Caco-2 (cell line): ENCODE measurements at regions not wholly inside any gene's neighbourhood (a gene's known extent, or its start where the extent isn't known, plus 50 kb on each side); places are given as distances from the start of the nearest gene placed in this dataset.

Experiments used
- BruUV-seq: library from RNA; stranded (reverse); fragments of 400-500 nt; replicated peaks from 2 replicates; lab custom pipeline; 2021; lab: Mats Ljungman, UMichigan
- CTCF ChIA-PET: fragments of 300-600 bp; sonication (Branson Sonifier 250); formaldehyde crosslinking; loops from one replicate; lab custom pipeline; 2022; ENCODE audit warnings: antibody characterized with exemption; lab: Charles Lee
- POLR2A ChIA-PET: fragments of 300-600 bp; sonication (Branson Sonifier 250); formaldehyde crosslinking; loops from one replicate; lab custom pipeline; 2022; ENCODE audit warnings: antibody characterized with exemption; lab: Charles Lee
- DNase-seq, 2 experiments: peaks; one replicate each; pipeline versions ENCODE4 v3.0.0 to v3.0.0-alpha.2; 2020 to 2022
- H3K27me3 ChIP-seq: replicated peaks from 2 replicates; pipeline ENCODE4 v1.6.0; 2011; ENCODE audit warnings: low read length; ENCODE audit not compliant: control insufficient read depth, insufficient read depth
- H3K36me3 ChIP-seq: 2 replicates; pipeline ENCODE4 v1.5.1; 2011; ENCODE audit warnings: low read length; ENCODE audit not compliant: control insufficient read depth, insufficient read depth
- H3K4me1 ChIP-seq: fragments of 250-450 bp; sonication (Bioruptor Pico); 2 replicates; pipeline ENCODE4 v1.5.1; 2020; ENCODE audit warnings: mild to moderate bottlenecking
- H3K4me3 ChIP-seq: 2 replicates; pipeline ENCODE4 v1.5.1; 2011; ENCODE audit warnings: low read depth, mild to moderate bottlenecking, control low read depth, low read length
- H3K9me3 ChIP-seq: fragments of 250-450 bp; sonication (Bioruptor Pico); 2 replicates; pipeline ENCODE4 v1.5.1; 2020; ENCODE audit warnings: mild to moderate bottlenecking, moderate library complexity
- H3K27ac Mint-ChIP-seq: one replicate; pipeline ENCODE4 v1.8.0; 2022; ENCODE audit warnings: mixed read lengths; ENCODE audit not compliant: unreplicated experiment
- H3K27me3 Mint-ChIP-seq: one replicate; pipeline ENCODE4 v1.8.0; 2022; ENCODE audit warnings: mixed read lengths; ENCODE audit not compliant: insufficient read depth, unreplicated experiment
- H3K36me3 Mint-ChIP-seq: one replicate; pipeline ENCODE4 v1.8.0; 2022; ENCODE audit warnings: mild to moderate bottlenecking, mixed read lengths; ENCODE audit not compliant: insufficient read depth, unreplicated experiment
- H3K4me1 Mint-ChIP-seq: one replicate; pipeline ENCODE4 v1.8.0; 2022; ENCODE audit warnings: low read depth, mixed read lengths; ENCODE audit not compliant: unreplicated experiment
- H3K4me3 Mint-ChIP-seq: one replicate; pipeline ENCODE4 v1.8.0; 2022; ENCODE audit warnings: mild to moderate bottlenecking, moderate library complexity, mixed read lengths; ENCODE audit not compliant: unreplicated experiment
- H3K9me3 Mint-ChIP-seq: one replicate; pipeline ENCODE4 v1.8.0; 2022; ENCODE audit warnings: mixed read lengths; ENCODE audit not compliant: unreplicated experiment
- intact Hi-C: fragments of 100-400 bp; cut with micrococcal nuclease; formaldehyde crosslinking; loops from one replicate; pipeline ENCODE4 v1.10.0; 2022; ENCODE audit not compliant: unreplicated experiment
- TF ChIP-seq, protein P1 (sequence below), 2 experiments: fragments of 200-600 bp in 1 of 2; IDR thresholded peaks; 1 replicate in 1 of 2; 2 replicates in 1 of 2; pipeline versions ENCODE4 v1.5.1 to v1.8.0; 2011 to 2022; ENCODE audit warnings: antibody characterized with exemption in 1 of 2, control low read depth in 1 of 2, inconsistent platforms in 1 of 2, low read depth in 1 of 2, low read length in 1 of 2, mild to moderate bottlenecking in 1 of 2, moderate library complexity in 1 of 2; ENCODE audit not compliant: insufficient read depth in 1 of 2, severe bottlenecking in 1 of 2, unreplicated experiment in 1 of 2

DNA sequence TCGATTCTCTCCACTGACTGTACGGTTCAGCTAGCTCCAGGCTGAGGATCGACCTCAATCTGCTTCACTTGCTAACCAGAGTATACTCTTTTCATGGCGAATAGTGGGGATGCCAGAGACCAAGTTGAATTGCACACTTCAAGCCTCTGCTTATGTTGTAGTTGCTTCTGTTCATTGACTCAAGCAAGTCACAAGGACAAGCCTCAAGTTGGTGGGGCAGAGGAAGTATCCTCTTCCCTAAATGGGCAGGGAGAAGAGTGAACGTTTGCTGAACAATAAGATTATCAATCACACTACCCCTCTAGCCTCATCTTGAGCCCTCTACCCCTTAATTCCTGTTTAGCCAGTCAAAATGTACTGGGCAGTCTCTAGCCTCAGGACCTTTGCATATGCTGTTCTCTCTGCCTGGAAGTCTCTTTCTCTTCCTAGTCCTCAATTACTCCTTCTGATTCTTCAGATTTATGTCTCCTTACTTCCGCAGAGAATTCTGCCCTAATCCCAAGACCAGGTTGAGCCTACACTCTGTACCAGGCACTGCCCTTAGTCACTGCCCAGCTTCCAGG, 390.4 kb upstream of the PROK2 start:
- H3K36me3 Mint-ChIP-seq = no peaks in the 10 kb centered on the region
- no peak for DNase-seq
- no peaks in the 10 kb centered on the region for H3K9me3 ChIP-seq
- no peak overlapping the region for H3K27ac Mint-ChIP-seq
- no peaks in the 10 kb centered on the region for H3K27me3 ChIP-seq
- no peaks in the 10 kb centered on the region for H3K27me3 Mint-ChIP-seq
- H3K4me1 ChIP-seq = no peaks in the 10 kb centered on the region
- TF ChIP-seq, protein P1, sequence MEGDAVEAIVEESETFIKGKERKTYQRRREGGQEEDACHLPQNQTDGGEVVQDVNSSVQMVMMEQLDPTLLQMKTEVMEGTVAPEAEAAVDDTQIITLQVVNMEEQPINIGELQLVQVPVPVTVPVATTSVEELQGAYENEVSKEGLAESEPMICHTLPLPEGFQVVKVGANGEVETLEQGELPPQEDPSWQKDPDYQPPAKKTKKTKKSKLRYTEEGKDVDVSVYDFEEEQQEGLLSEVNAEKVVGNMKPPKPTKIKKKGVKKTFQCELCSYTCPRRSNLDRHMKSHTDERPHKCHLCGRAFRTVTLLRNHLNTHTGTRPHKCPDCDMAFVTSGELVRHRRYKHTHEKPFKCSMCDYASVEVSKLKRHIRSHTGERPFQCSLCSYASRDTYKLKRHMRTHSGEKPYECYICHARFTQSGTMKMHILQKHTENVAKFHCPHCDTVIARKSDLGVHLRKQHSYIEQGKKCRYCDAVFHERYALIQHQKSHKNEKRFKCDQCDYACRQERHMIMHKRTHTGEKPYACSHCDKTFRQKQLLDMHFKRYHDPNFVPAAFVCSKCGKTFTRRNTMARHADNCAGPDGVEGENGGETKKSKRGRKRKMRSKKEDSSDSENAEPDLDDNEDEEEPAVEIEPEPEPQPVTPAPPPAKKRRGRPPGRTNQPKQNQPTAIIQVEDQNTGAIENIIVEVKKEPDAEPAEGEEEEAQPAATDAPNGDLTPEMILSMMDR (IDR thresholded peaks at IDR 0.05; ENCODE audit: insufficient read depth in 1 of 2, low read depth in 1 of 2, low read length in 1 of 2, severe bottlenecking in 1 of 2, unreplicated experiment in 1 of 2) = no peak
- no peak overlapping the region for H3K4me3 Mint-ChIP-seq
- no peaks in the 10 kb centered on the region for H3K9me3 Mint-ChIP-seq
- CTCF ChIA-PET = no interaction called here
- POLR2A ChIA-PET = no interaction called here
- no peak overlapping the region for H3K4me3 ChIP-seq
- no TSS peak for BruUV-seq
- intact Hi-C loops = no loop called here
- no peaks in the 10 kb centered on the region for H3K36me3 ChIP-seq
- no peaks in the 10 kb centered on the region for H3K4me1 Mint-ChIP-seq

DNA sequence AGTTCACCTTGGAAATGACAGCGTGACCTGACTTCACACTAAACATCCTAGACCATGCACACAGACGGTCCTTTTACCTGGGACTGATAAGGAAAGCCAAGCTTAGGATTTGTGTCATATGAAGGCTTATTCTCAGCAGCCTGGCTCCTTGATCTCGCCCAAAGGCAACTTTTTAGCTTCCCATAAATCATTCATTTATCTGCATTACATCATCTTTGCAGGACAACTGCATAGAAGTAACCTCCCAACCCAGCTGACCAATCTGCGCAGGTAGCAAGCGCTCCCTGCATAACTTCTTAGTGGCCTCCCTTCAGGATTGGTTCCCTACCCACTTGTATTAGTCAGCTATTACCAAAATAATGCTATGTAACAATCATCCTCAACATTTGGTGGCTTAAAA, 389.9 kb upstream of the PROK2 start:
- BruUV-seq = no TSS peak
- no peaks in the 10 kb centered on the region for H3K4me1 ChIP-seq
- no peaks in the 10 kb centered on the region for H3K4me1 Mint-ChIP-seq
- DNase-seq = no peak
- no peaks in the 10 kb centered on the region for H3K27me3 Mint-ChIP-seq
- no peak overlapping the region for H3K27ac Mint-ChIP-seq
- no peaks in the 10 kb centered on the region for H3K9me3 ChIP-seq
- no peak overlapping the region for H3K4me3 ChIP-seq
- no peaks in the 10 kb centered on the region for H3K9me3 Mint-ChIP-seq
- TF ChIP-seq, protein P1 (IDR thresholded peaks at IDR 0.05; ENCODE audit: insufficient read depth in 1 of 2, low read depth in 1 of 2, low read length in 1 of 2, severe bottlenecking in 1 of 2, unreplicated experiment in 1 of 2) = no peak
- ChIA-PET CTCF (no interaction called here), POLR2A (no interaction called here)
- no peaks in the 10 kb centered on the region for H3K27me3 ChIP-seq
- intact Hi-C loops = no loop called here
- no peaks in the 10 kb centered on the region for H3K36me3 Mint-ChIP-seq
- H3K36me3 ChIP-seq = no peaks in the 10 kb centered on the region
- H3K4me3 Mint-ChIP-seq = no peak overlapping the region

DNA sequence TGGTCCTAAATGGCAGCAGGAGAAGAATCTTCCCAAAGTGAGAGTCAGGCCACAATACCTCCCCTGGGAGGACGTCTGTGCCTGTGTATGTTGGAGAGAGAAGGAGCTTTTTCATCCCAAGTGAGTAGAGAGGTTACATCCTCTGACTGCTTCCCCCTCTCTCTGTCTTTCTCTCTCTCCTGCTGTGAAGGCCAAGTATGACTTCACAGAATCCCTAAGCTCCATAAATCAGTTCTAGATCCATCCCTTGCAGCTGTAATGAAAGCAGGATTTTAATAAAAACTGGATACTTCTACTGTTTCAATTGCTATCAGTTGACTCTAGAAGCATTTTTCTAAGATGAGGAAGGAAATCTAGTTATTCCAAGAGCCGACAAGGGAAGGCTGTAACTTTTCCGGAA, 389.1 kb upstream of the PROK2 start:
- no peaks in the 10 kb centered on the region for H3K36me3 Mint-ChIP-seq
- ChIA-PET POLR2A (no interaction called here), CTCF (no interaction called here)
- H3K9me3 Mint-ChIP-seq = no peaks in the 10 kb centered on the region
- intact Hi-C loops = no loop called here
- Histone ChIP-seq H3K36me3 (no peaks in the 10 kb centered on the region), H3K4me3 (no peak overlapping the region), H3K27me3 (no peaks in the 10 kb centered on the region), H3K4me1 (no peaks in the 10 kb centered on the region), H3K9me3 (no peaks in the 10 kb centered on the region)
- no peaks in the 10 kb centered on the region for H3K27me3 Mint-ChIP-seq
- DNase-seq = no peak
- H3K4me3 Mint-ChIP-seq = no peak overlapping the region
- TF ChIP-seq, protein P1 (IDR thresholded peaks at IDR 0.05; ENCODE audit: insufficient read depth in 1 of 2, low read depth in 1 of 2, low read length in 1 of 2, severe bottlenecking in 1 of 2, unreplicated experiment in 1 of 2) = no peak
- no peak overlapping the region for H3K27ac Mint-ChIP-seq
- BruUV-seq = no TSS peak
- no peaks in the 10 kb centered on the region for H3K4me1 Mint-ChIP-seq
